CD14-positive monocyte (primary cell): ENCODE measurements at regions not wholly inside any gene's neighbourhood (a gene's known extent, or its start where the extent isn't known, plus 50 kb on each side); places are given as distances from the start of the nearest gene placed in this dataset.

ENCODE experiments used
- DNase-seq, 3 donors: peaks; one replicate each; pipeline ENCODE4 v3.0.0-alpha.2; 2011 to 2022
- H2AFZ ChIP-seq: 2 replicates; pipeline ENCODE4 v1.6.0; 2012; ENCODE audit warnings: mild to moderate bottlenecking, low read depth, low read length, inconsistent platforms; ENCODE audit not compliant: insufficient read depth, poor library complexity, severe bottlenecking
- H3K27ac ChIP-seq, 2 donors: 1 replicate in 1 of 2; 2 replicates in 1 of 2; pipeline ENCODE4 v1.5.1; 2012 to 2013; ENCODE audit warnings: low read length in 2 of 2, control low read depth in 1 of 2, inconsistent platforms in 1 of 2, low read depth in 1 of 2, mild to moderate bottlenecking in 1 of 2
- H3K27me3 ChIP-seq, 2 donors: one replicate each; pipeline versions ENCODE4 v1.6.0 to v1.6.1; 2011 to 2013; ENCODE audit warnings: low read length in 2 of 2; ENCODE audit not compliant: control insufficient read depth in 2 of 2, insufficient read depth in 2 of 2
- H3K36me3 ChIP-seq, 2 donors: replicated peaks in 1 of 2; 1 replicate in 1 of 2; 2 replicates in 1 of 2; pipeline versions ENCODE4 v1.5.1 to v1.6.1; 2012 to 2013; ENCODE audit warnings: low read length in 2 of 2, control low read depth in 1 of 2, inconsistent platforms in 1 of 2, mild to moderate bottlenecking in 1 of 2; ENCODE audit not compliant: insufficient read depth in 2 of 2, control insufficient read depth in 1 of 2
- H3K4me1 ChIP-seq, 2 donors: 1 replicate in 1 of 2; 2 replicates in 1 of 2; pipeline versions ENCODE4 v1.5.1 to v1.6.1; 2012 to 2013; ENCODE audit warnings: low read length in 2 of 2, control low read depth in 1 of 2, inconsistent platforms in 1 of 2, mild to moderate bottlenecking in 1 of 2, moderate library complexity in 1 of 2; ENCODE audit not compliant: insufficient read depth in 2 of 2, control insufficient read depth in 1 of 2
- H3K4me2 ChIP-seq: replicated peaks from 2 replicates; pipeline ENCODE3; 2012; ENCODE audit warnings: low read length, moderate library complexity, mild to moderate bottlenecking; ENCODE audit not compliant: poor library complexity, severe bottlenecking; ENCODE audit errors: extremely low read depth
- H3K4me3 ChIP-seq, 3 experiments: fragments of 200-600 bp in 1 of 3; sonication (generic) in 1 of 3; replicated peaks in 1 of 3; 1 replicate in 2 of 3; 2 replicates in 1 of 3; pipeline ENCODE4 v1.5.1; 2011 to 2013; ENCODE audit warnings: low read length in 3 of 3, mild to moderate bottlenecking in 3 of 3, control low read depth in 2 of 3, low read depth in 2 of 3, inconsistent platforms in 1 of 3, moderate library complexity in 1 of 3
- H3K79me2 ChIP-seq: 2 replicates; pipeline ENCODE4 v1.6.0; 2012; ENCODE audit warnings: mild to moderate bottlenecking, control low read depth, inconsistent platforms, low read length, moderate library complexity; ENCODE audit not compliant: insufficient read depth
- H3K9ac ChIP-seq: 2 replicates; pipeline ENCODE4 v1.6.0; 2017; ENCODE audit warnings: low read length, mild to moderate bottlenecking; ENCODE audit not compliant: insufficient read depth, poor library complexity, severe bottlenecking
- H3K9me3 ChIP-seq, 2 donors: replicated peaks in 1 of 2; 1 replicate in 1 of 2; 2 replicates in 1 of 2; pipeline versions ENCODE4 v1.5.1 to v1.6.1; 2012 to 2013; ENCODE audit warnings: low read length in 2 of 2, control low read depth in 1 of 2; ENCODE audit not compliant: control insufficient read depth in 1 of 2, insufficient read depth in 1 of 2
- H4K20me1 ChIP-seq: 2 replicates; pipeline ENCODE4 v1.6.0; 2012; ENCODE audit warnings: mild to moderate bottlenecking, low read length, control low read depth, moderate library complexity; ENCODE audit not compliant: insufficient read depth
- H3K27ac Mint-ChIP-seq, 7 donors: one replicate each; pipeline ENCODE4 v1.8.0; 2020; ENCODE audit warnings: mild to moderate bottlenecking in 7 of 7, mixed read lengths in 7 of 7, moderate library complexity in 6 of 7, inconsistent platforms in 2 of 7
- H3K27me3 Mint-ChIP-seq, 3 donors: one replicate each; pipeline ENCODE4 v1.8.0; 2021 to 2022; ENCODE audit warnings: low read depth in 3 of 3, mild to moderate bottlenecking in 3 of 3, mixed read lengths in 3 of 3, moderate library complexity in 3 of 3, inconsistent platforms in 1 of 3
- H3K36me3 Mint-ChIP-seq, 2 donors: one replicate each; pipeline ENCODE4 v1.8.0; 2020; ENCODE audit warnings: mixed read lengths in 2 of 2, inconsistent platforms in 1 of 2, mild to moderate bottlenecking in 1 of 2
- H3K4me1 Mint-ChIP-seq: one replicate; pipeline ENCODE4 v1.8.0; 2020; ENCODE audit warnings: mild to moderate bottlenecking, mixed read lengths
- H3K4me3 Mint-ChIP-seq, 2 donors: one replicate each; pipeline ENCODE4 v1.8.0; 2020; ENCODE audit warnings: mild to moderate bottlenecking in 2 of 2, mixed read lengths in 2 of 2, moderate library complexity in 1 of 2
- H3K9me3 Mint-ChIP-seq, 7 donors: one replicate each; pipeline ENCODE4 v1.8.0; 2020 to 2022; ENCODE audit warnings: mixed read lengths in 7 of 7, mild to moderate bottlenecking in 6 of 7, moderate library complexity in 6 of 7, inconsistent platforms in 2 of 7
- CTCF ChIP-seq: fragments of 200-600 bp; IDR thresholded peaks from one replicate; pipeline ENCODE4 v1.8.0; 2022; ENCODE audit warnings: antibody characterized with exemption, mild to moderate bottlenecking
- WGBS: methylation state at CpG from one replicate; pipeline ENCODE4 v1.1.5; 2013; ENCODE audit warnings: missing lambda C conversion rate; ENCODE audit not compliant: insufficient coverage; 5-methylcytosine and 5-hydroxymethylcytosine counted together
- intact Hi-C, 2 donors: fragments of 100-400 bp; cut with micrococcal nuclease; formaldehyde crosslinking; loops; one replicate each; pipeline versions ENCODE4 v1.15.0 to v1.15.1; 2023

- Histone ChIP-seq H3K27ac (no peak overlapping the region), H4K20me1 (peaks cover 74% of the 10 kb centered on the region), H3K9ac (no peak overlapping the region), H3K79me2 (no peaks in the 10 kb centered on the region), H2AFZ (no peak overlapping the region), H3K36me3 (no peaks in the 10 kb centered on the region), H3K4me2 (no peak overlapping the region), H3K9me3 (no peaks in the 10 kb centered on the region), H3K27me3 (no peaks in the 10 kb centered on the region), H3K4me3 (no peak overlapping the region), H3K4me1 (no peaks in the 10 kb centered on the region)
- Mint-ChIP-seq H3K27ac (no peak overlapping the region), H3K36me3 (peaks cover 10 to 13% of the 10 kb centered on the region in 2 donors), H3K4me1 (no peaks in the 10 kb centered on the region), H3K9me3 (peaks cover 0 to 7% (median 1%) of the 10 kb centered on the region in 7 donors), H3K4me3 (no peak overlapping the region), H3K27me3 (no peaks in the 10 kb centered on the region)
- WGBS = 96% methylated on average over 2 of the region's 2 CpGs
- no peak for DNase-seq
- no peak for TF ChIP-seq CTCF
- intact Hi-C loops = no loop called here
These were observed 183.1 kb downstream of the ZNF330 start for GRCh38 chr4:141403782-141404181.

- Histone ChIP-seq H3K27ac (no peak overlapping the region), H3K27me3 (no peaks in the 10 kb centered on the region), H3K79me2 (no peaks in the 10 kb centered on the region), H3K4me3 (no peak overlapping the region), H3K36me3 (no peaks in the 10 kb centered on the region), H3K9ac (no peak overlapping the region), H3K9me3 (no peaks in the 10 kb centered on the region), H3K4me2 (no peak overlapping the region), H2AFZ (no peak overlapping the region), H3K4me1 (no peaks in the 10 kb centered on the region), H4K20me1 (peaks cover 92% of the 10 kb centered on the region)
- H3K27ac Mint-ChIP-seq = no peak overlapping the region
- no peaks in the 10 kb centered on the region for H3K4me1 Mint-ChIP-seq
- H3K36me3 Mint-ChIP-seq = peaks cover 6 to 7% of the 10 kb centered on the region in 2 donors
- H3K27me3 Mint-ChIP-seq = no peaks in the 10 kb centered on the region
- intact Hi-C loops = no loop called here
- no peak for TF ChIP-seq CTCF
- H3K9me3 Mint-ChIP-seq = peaks cover 0 to 4% (median 0%) of the 10 kb centered on the region in 7 donors
- no peak overlapping the region for H3K4me3 Mint-ChIP-seq
- DNase-seq = no peak
These were observed 185.5 kb downstream of the ZNF330 start for GRCh38 chr4:141406237-141406636.
